Fibroblast of lung (primary cell): ENCODE measurements at regions not wholly inside any gene's neighbourhood (a gene's known extent, or its start where the extent isn't known, plus 50 kb on each side); places are given as distances from the start of the nearest gene placed in this dataset.

Experiments used
- CTCF ChIP-seq, 2 donors: IDR thresholded peaks in 1 of 2; conservative IDR thresholded peaks in 1 of 2; 1 replicate in 1 of 2; 2 replicates in 1 of 2; pipeline ENCODE4 v1.5.1; 2011 to 2012; ENCODE audit warnings: low read length in 2 of 2, control low read depth in 1 of 2, inconsistent platforms in 1 of 2, low read depth in 1 of 2, mild to moderate bottlenecking in 1 of 2
- EZH2 ChIP-seq: IDR thresholded peaks from 2 replicates; pipeline ENCODE4 v1.5.1; 2012; ENCODE audit warnings: low read length, control low read depth, mild to moderate bottlenecking; ENCODE audit errors: missing control alignments

- TF ChIP-seq CTCF (conservative IDR thresholded peaks at IDR 0.05 in 1 of 2, IDR thresholded peaks at IDR 0.05 in 1 of 2; ENCODE audit: low read depth in 1 of 2, low read length in 2 of 2) (no peak), EZH2 (no peak)
Measured at GRCh38 chr5:165887147-165887546, 2381.7 kb downstream of the MAT2B start.
